ES-I3 (cell line): ENCODE measurements at regions not wholly inside any gene's neighbourhood (a gene's known extent, or its start where the extent isn't known, plus 50 kb on each side); places are given as distances from the start of the nearest gene placed in this dataset.

Experiments
- H3K36me3 ChIP-seq: 2 replicates; pipeline ENCODE4 v1.6.1; 2013; ENCODE audit warnings: mild to moderate bottlenecking, low read length, control low read depth, moderate library complexity; ENCODE audit not compliant: insufficient read depth
- H3K4me1 ChIP-seq: 2 replicates; pipeline ENCODE4 v1.6.1; 2013; ENCODE audit warnings: mild to moderate bottlenecking, control low read depth, low read length; ENCODE audit not compliant: insufficient read depth
- H3K9ac ChIP-seq: 2 replicates; pipeline ENCODE4 v1.6.1; 2013; ENCODE audit warnings: low read depth, mild to moderate bottlenecking, low read length, moderate library complexity
- H3K9me3 ChIP-seq: 2 replicates; pipeline ENCODE4 v1.6.1; 2013; ENCODE audit warnings: mild to moderate bottlenecking, low read length, moderate library complexity; ENCODE audit not compliant: control insufficient read depth, insufficient read depth

GRCh38 chr10:124226271-124227054, 133.1 kb upstream of the CHST15 start:
- peaks cover 15% of the 10 kb centered on the region for H3K4me1 ChIP-seq
- no peak overlapping the region for H3K9ac ChIP-seq
- no peaks in the 10 kb centered on the region for H3K36me3 ChIP-seq
- no peaks in the 10 kb centered on the region; the same call in 1 of the 2 replicates for H3K9me3 ChIP-seq

- Histone ChIP-seq H3K9me3 (no peaks in the 10 kb centered on the region; the same call in 1 of the 2 replicates), H3K36me3 (no peaks in the 10 kb centered on the region), H3K9ac (no peak overlapping the region), H3K4me1 (peaks cover 17% of the 10 kb centered on the region)
These were observed 132.3 kb upstream of the CHST15 start for GRCh38 chr10:124225467-124226270.

- no peaks in the 10 kb centered on the region; the same call in 1 of the 2 replicates for H3K9me3 ChIP-seq
- H3K9ac ChIP-seq = no peak overlapping the region
- peaks cover 17% of the 10 kb centered on the region for H3K4me1 ChIP-seq
These were observed 131.7 kb upstream of the CHST15 start for GRCh38 chr10:124225029-124225466.

GRCh38 chr10:124224331-124225028, 131.1 kb upstream of the CHST15 start:
- Histone ChIP-seq H3K4me1 (peaks cover 17% of the 10 kb centered on the region), H3K36me3 (no peaks in the 10 kb centered on the region), H3K9ac (no peak overlapping the region), H3K9me3 (no peaks in the 10 kb centered on the region; the same call in 1 of the 2 replicates)

More at GRCh38 chr10:124225029-124225466, 131.7 kb upstream of the CHST15 start:
- H3K36me3 ChIP-seq = no peaks in the 10 kb centered on the region

- H3K9ac ChIP-seq = no peak overlapping the region
- H3K9me3 ChIP-seq = no peaks in the 10 kb centered on the region; the same call in 1 of the 2 replicates
- H3K36me3 ChIP-seq = no peaks in the 10 kb centered on the region
- H3K4me1 ChIP-seq = peaks cover 17% of the 10 kb centered on the region
These were observed 130.3 kb upstream of the CHST15 start for GRCh38 chr10:124223711-124224085.

- Histone ChIP-seq H3K4me1 (peaks cover 17% of the 10 kb centered on the region), H3K9ac (no peak overlapping the region), H3K9me3 (no peaks in the 10 kb centered on the region; the same call in 1 of the 2 replicates), H3K36me3 (no peaks in the 10 kb centered on the region)
These were observed 129.8 kb upstream of the CHST15 start for GRCh38 chr10:124222988-124223710.

- H3K36me3 ChIP-seq = no peaks in the 10 kb centered on the region
- H3K4me1 ChIP-seq = peaks cover 17% of the 10 kb centered on the region
- no peak overlapping the region for H3K9ac ChIP-seq
- H3K9me3 ChIP-seq = no peaks in the 10 kb centered on the region; the same call in 1 of the 2 replicates
These were observed 129.1 kb upstream of the CHST15 start for GRCh38 chr10:124222318-124222987.

GRCh38 chr10:124221356-124222317, 128.2 kb upstream of the CHST15 start:
- H3K4me1 ChIP-seq = peaks cover 17% of the 10 kb centered on the region

GRCh38 chr10:124220971-124221355, 127.6 kb upstream of the CHST15 start:
- Histone ChIP-seq H3K9ac (no peak overlapping the region), H3K4me1 (peaks cover 17% of the 10 kb centered on the region), H3K36me3 (no peaks in the 10 kb centered on the region), H3K9me3 (no peaks in the 10 kb centered on the region)

More at GRCh38 chr10:124221356-124222317, 128.2 kb upstream of the CHST15 start:
- Histone ChIP-seq H3K9ac (no peak overlapping the region), H3K36me3 (no peaks in the 10 kb centered on the region), H3K9me3 (no peaks in the 10 kb centered on the region)

GRCh38 chr10:124220547-124220946, 127.1 kb upstream of the CHST15 start:
- no peaks in the 10 kb centered on the region for H3K36me3 ChIP-seq
- H3K4me1 ChIP-seq = peaks cover 17% of the 10 kb centered on the region
- no peaks in the 10 kb centered on the region for H3K9me3 ChIP-seq
- H3K9ac ChIP-seq = no peak overlapping the region

GRCh38 chr10:124219655-124220054, 126.3 kb upstream of the CHST15 start:
- no peak overlapping the region for H3K9ac ChIP-seq

GRCh38 chr10:124219062-124219461, 125.7 kb upstream of the CHST15 start:
- H3K36me3 ChIP-seq = no peaks in the 10 kb centered on the region
- peaks cover 17% of the 10 kb centered on the region for H3K4me1 ChIP-seq
- H3K9ac ChIP-seq = no peak overlapping the region
- H3K9me3 ChIP-seq = no peaks in the 10 kb centered on the region

More at GRCh38 chr10:124219655-124220054, 126.3 kb upstream of the CHST15 start:
- no peaks in the 10 kb centered on the region for H3K9me3 ChIP-seq
- no peaks in the 10 kb centered on the region for H3K36me3 ChIP-seq
- H3K4me1 ChIP-seq = peaks cover 17% of the 10 kb centered on the region
